Neural progenitor cell (in vitro differentiated cells): ENCODE measurements at regions not wholly inside any gene's neighbourhood (a gene's known extent, or its start where the extent isn't known, plus 50 kb on each side); places are given as distances from the start of the nearest gene placed in this dataset.

Source experiments
- DNase-seq: peaks from one replicate; pipeline ENCODE4 v3.0.0-alpha.2; 2016; ENCODE audit warnings: low spot score
- H2AFZ ChIP-seq: fragments of 200-600 bp; sonication (generic); replicated peaks from 2 replicates; pipeline ENCODE4 v1.6.1; 2016; ENCODE audit warnings: antibody characterized with exemption
- H3F3A ChIP-seq: fragments of 200-600 bp; sonication (generic); 2 replicates; pipeline ENCODE4 v1.6.1; 2016; ENCODE audit warnings: antibody characterized with exemption, low read depth
- H3K27ac ChIP-seq: fragments of 200-600 bp; sonication (generic); 2 replicates; pipeline ENCODE4 v1.5.1; 2016; ENCODE audit warnings: mild to moderate bottlenecking
- H3K27me3 ChIP-seq: fragments of 200-600 bp; sonication (generic); 2 replicates; pipeline ENCODE4 v1.6.1; 2016; ENCODE audit warnings: mild to moderate bottlenecking, moderate library complexity
- H3K36me3 ChIP-seq: fragments of 200-600 bp; sonication (generic); 2 replicates; pipeline ENCODE4 v1.5.1; 2016
- H3K4me1 ChIP-seq: fragments of 200-600 bp; sonication (generic); 2 replicates; pipeline ENCODE4 v1.6.1; 2016; ENCODE audit warnings: mixed run types
- H3K4me2 ChIP-seq: fragments of 200-600 bp; sonication (generic); 2 replicates; pipeline ENCODE4 v1.6.1; 2016
- H3K4me3 ChIP-seq: fragments of 200-600 bp; sonication (generic); 2 replicates; pipeline ENCODE4 v1.5.1; 2016
- H3K79me2 ChIP-seq: fragments of 200-600 bp; sonication (generic); 2 replicates; pipeline ENCODE4 v1.6.1; 2016; ENCODE audit warnings: low read depth
- H3K9ac ChIP-seq: fragments of 200-600 bp; sonication (generic); 2 replicates; pipeline ENCODE4 v1.6.1; 2016
- H3K9me3 ChIP-seq: fragments of 200-600 bp; sonication (generic); 2 replicates; pipeline ENCODE4 v1.5.1; 2016; ENCODE audit warnings: low read depth
- H4K20me1 ChIP-seq: fragments of 200-600 bp; sonication (generic); 2 replicates; pipeline ENCODE4 v1.6.1; 2016; ENCODE audit warnings: low read depth
- H3K27ac Mint-ChIP-seq: 3 replicates; pipeline ENCODE4 v1.8.0; 2021; ENCODE audit warnings: mixed read lengths
- H3K27me3 Mint-ChIP-seq: 2 replicates; pipeline ENCODE4 v1.8.0; 2022; ENCODE audit warnings: low read depth, mild to moderate bottlenecking, inconsistent platforms, moderate library complexity, mixed read lengths; ENCODE audit not compliant: insufficient read depth
- H3K36me3 Mint-ChIP-seq: 3 replicates; pipeline ENCODE4 v1.8.0; 2021; ENCODE audit warnings: mixed read lengths
- H3K4me1 Mint-ChIP-seq: 3 replicates; pipeline ENCODE4 v1.8.0; 2021; ENCODE audit warnings: mixed read lengths
- H3K4me3 Mint-ChIP-seq: 3 replicates; pipeline ENCODE4 v1.8.0; 2021; ENCODE audit warnings: mild to moderate bottlenecking, moderate library complexity, mixed read lengths
- H3K9me3 Mint-ChIP-seq: 3 replicates; pipeline ENCODE4 v1.8.0; 2020; ENCODE audit warnings: mixed read lengths
- CTCF ChIP-seq: fragments of 200-600 bp; sonication (generic); IDR thresholded peaks from 2 replicates; pipeline ENCODE4 v1.5.1; 2017; ENCODE audit warnings: antibody characterized with exemption, mild to moderate bottlenecking
- EZH2 ChIP-seq: fragments of 200-600 bp; sonication (generic); IDR thresholded peaks from 2 replicates; pipeline ENCODE4 v1.6.1; 2017; ENCODE audit warnings: antibody characterized with exemption, mild to moderate bottlenecking, moderate library complexity
- EZH2phosphoT487 ChIP-seq: fragments of 200-600 bp; sonication (generic); IDR thresholded peaks from 2 replicates; pipeline ENCODE4 v1.6.1; 2017; ENCODE audit warnings: antibody characterized with exemption

GRCh38 chr5:40315126-40315525, 364.6 kb upstream of the PTGER4 start:
- Histone ChIP-seq H3K4me1 (no peaks in the 10 kb centered on the region), H2AFZ (no peak overlapping the region), H3K79me2 (no peaks in the 10 kb centered on the region), H3K27ac (no peak overlapping the region), H3K4me3 (no peak overlapping the region), H3K9ac (no peak overlapping the region), H3K4me2 (no peak overlapping the region), H3K9me3 (no peaks in the 10 kb centered on the region), H3F3A (no peaks in the 10 kb centered on the region), H3K27me3 (no peaks in the 10 kb centered on the region), H3K36me3 (no peaks in the 10 kb centered on the region), H4K20me1 (no peaks in the 10 kb centered on the region)
- Mint-ChIP-seq H3K27ac (no peak overlapping the region), H3K4me1 (no peaks in the 10 kb centered on the region), H3K36me3 (no peaks in the 10 kb centered on the region), H3K27me3 (no peaks in the 10 kb centered on the region), H3K9me3 (no peaks in the 10 kb centered on the region), H3K4me3 (no peak overlapping the region)
- TF ChIP-seq CTCF = no peak
- no peak for TF ChIP-seq EZH2
- TF ChIP-seq EZH2phosphoT487 = no peak
- no peak for DNase-seq

- Mint-ChIP-seq H3K4me1 (no peaks in the 10 kb centered on the region), H3K36me3 (no peaks in the 10 kb centered on the region), H3K27ac (no peak overlapping the region), H3K4me3 (no peak overlapping the region), H3K27me3 (no peaks in the 10 kb centered on the region), H3K9me3 (no peaks in the 10 kb centered on the region)
- no peaks in the 10 kb centered on the region for H3K27me3 ChIP-seq
- H3K4me1 ChIP-seq = no peaks in the 10 kb centered on the region
- H3K4me3 ChIP-seq = no peak overlapping the region
- no peaks in the 10 kb centered on the region for H3K9me3 ChIP-seq
- H2AFZ ChIP-seq = no peak overlapping the region
- no peaks in the 10 kb centered on the region for H3F3A ChIP-seq
- H3K27ac ChIP-seq = no peak overlapping the region
- H3K4me2 ChIP-seq = no peak overlapping the region
- no peaks in the 10 kb centered on the region for H4K20me1 ChIP-seq
- H3K9ac ChIP-seq = no peak overlapping the region
- H3K36me3 ChIP-seq = no peaks in the 10 kb centered on the region
- DNase-seq = no peak
- TF ChIP-seq CTCF (no peak), EZH2phosphoT487 (no peak), EZH2 (no peak)
- no peaks in the 10 kb centered on the region for H3K79me2 ChIP-seq
Measured at GRCh38 chr5:40314275-40314674, 365.4 kb upstream of the PTGER4 start.

DNA sequence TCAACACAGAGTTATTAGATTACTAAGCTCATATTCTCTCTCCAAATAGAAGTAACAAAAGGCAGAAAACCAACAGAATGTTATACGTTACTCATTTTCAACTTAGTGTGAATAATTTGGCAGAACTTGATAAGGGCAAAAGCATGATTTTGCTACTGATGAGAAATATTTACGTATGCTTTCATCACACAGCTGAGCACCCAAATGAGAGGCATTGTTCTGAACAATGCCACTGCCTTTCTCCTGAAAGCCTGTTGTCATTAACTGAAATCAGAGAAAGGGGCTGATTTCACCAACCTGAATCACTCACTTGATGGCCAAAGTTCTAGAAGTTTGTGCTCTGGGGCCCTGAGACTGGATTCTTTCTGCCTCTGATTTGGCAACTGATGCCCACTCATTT, 367.5 kb upstream of the PTGER4 start:
- DNase-seq = no peak
- no peak overlapping the region for H3K4me3 ChIP-seq
- no peak overlapping the region for H2AFZ ChIP-seq
- H3K9ac ChIP-seq = no peak overlapping the region
- H3F3A ChIP-seq = no peaks in the 10 kb centered on the region
- Mint-ChIP-seq H3K36me3 (no peaks in the 10 kb centered on the region), H3K4me3 (no peak overlapping the region), H3K27ac (no peak overlapping the region), H3K4me1 (no peaks in the 10 kb centered on the region), H3K27me3 (no peaks in the 10 kb centered on the region), H3K9me3 (no peaks in the 10 kb centered on the region)
- TF ChIP-seq EZH2phosphoT487 = no peak
- no peak for TF ChIP-seq CTCF
- no peak for TF ChIP-seq EZH2
- no peaks in the 10 kb centered on the region for H3K9me3 ChIP-seq
- H3K4me1 ChIP-seq = no peaks in the 10 kb centered on the region
- H3K27ac ChIP-seq = no peak overlapping the region
- no peaks in the 10 kb centered on the region for H3K79me2 ChIP-seq
- no peak overlapping the region for H3K4me2 ChIP-seq
- no peaks in the 10 kb centered on the region for H3K27me3 ChIP-seq
- H4K20me1 ChIP-seq = no peaks in the 10 kb centered on the region
- no peaks in the 10 kb centered on the region for H3K36me3 ChIP-seq

- Histone ChIP-seq H4K20me1 (no peaks in the 10 kb centered on the region), H3K4me3 (no peak overlapping the region), H3K79me2 (no peaks in the 10 kb centered on the region), H3K36me3 (no peaks in the 10 kb centered on the region), H3K9me3 (no peaks in the 10 kb centered on the region), H3K4me2 (no peak overlapping the region), H3K4me1 (no peaks in the 10 kb centered on the region), H3K9ac (no peak overlapping the region), H3K27ac (no peak overlapping the region), H3F3A (no peaks in the 10 kb centered on the region), H3K27me3 (no peaks in the 10 kb centered on the region), H2AFZ (no peak overlapping the region)
- no peaks in the 10 kb centered on the region for H3K36me3 Mint-ChIP-seq
- H3K27me3 Mint-ChIP-seq = no peaks in the 10 kb centered on the region
- H3K4me3 Mint-ChIP-seq = no peak overlapping the region
- H3K27ac Mint-ChIP-seq = no peak overlapping the region
- H3K4me1 Mint-ChIP-seq = no peaks in the 10 kb centered on the region
- H3K9me3 Mint-ChIP-seq = no peaks in the 10 kb centered on the region
- no peak for TF ChIP-seq EZH2phosphoT487
- TF ChIP-seq EZH2 = no peak
- TF ChIP-seq CTCF = no peak
- DNase-seq = no peak
Measured at GRCh38 chr5:40309851-40310250, 369.9 kb upstream of the PTGER4 start.
